ENCODE measurements at regions not wholly inside any gene's neighbourhood (a gene's known extent, or its start where the extent isn't known, plus 50 kb on each side); places are given as distances from the start of the nearest gene placed in this dataset.

DNA sequence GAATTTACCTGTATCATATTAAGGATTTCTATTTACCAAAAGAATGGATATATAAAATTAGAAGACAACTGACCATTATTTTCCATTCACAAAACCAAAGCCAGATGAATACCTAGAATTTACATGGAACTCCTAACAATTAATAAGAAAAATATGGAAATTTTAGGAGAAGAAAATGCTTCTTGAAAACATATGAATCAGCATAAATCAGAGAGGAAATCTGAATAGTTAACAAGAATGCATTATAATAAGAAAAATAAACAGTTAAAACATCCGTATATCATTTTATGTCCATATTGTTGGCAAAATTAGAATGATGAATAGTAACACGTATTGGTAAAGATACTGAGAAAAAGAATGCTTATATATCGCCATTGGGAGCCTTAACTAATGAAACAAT is 505.5 kb downstream of the NEBL start:
- FAIRE-seq = no peak
- CTCF ChIA-PET (ENCODE audit: low intra/inter-chr PET ratio, low total read pairs) = no interaction called here

DNA sequence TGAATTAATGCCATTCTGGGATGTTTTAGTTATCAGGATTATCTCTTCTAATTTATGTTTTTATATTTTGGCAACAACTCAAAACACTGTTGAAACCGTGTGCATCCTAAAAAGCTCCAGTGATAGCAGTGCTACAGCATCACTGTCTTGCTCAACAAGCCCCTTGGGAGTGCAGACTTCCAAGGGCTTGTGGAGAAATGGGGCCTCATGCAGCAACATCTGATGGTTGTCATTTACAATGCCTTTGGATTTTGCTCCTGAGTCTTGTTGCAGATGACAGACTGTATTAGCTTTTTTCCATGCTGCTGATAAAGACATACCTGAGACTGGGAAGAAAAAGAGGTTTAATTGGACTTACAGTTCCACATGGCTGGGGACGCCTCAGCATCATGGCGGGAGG is 515.4 kb downstream of the NEBL start:
- H3K4me1 ChIP-seq (ENCODE audit: insufficient read depth, low read length) = no peaks in the 10 kb centered on the region
- ChIA-PET CTCF (ENCODE audit: low intra/inter-chr PET ratio, low total read pairs) (no interaction called here), POLR2A (no interaction called here)
- no peak overlapping the region for H2AFZ ChIP-seq (ENCODE audit: low read length)
- no peak for DNase-seq (ENCODE audit: low spot score)
- H3K36me3 ChIP-seq (replicated peaks in 1 of 2; ENCODE audit: control insufficient read depth in 1 of 2, insufficient read depth in 2 of 2, low read length in 2 of 2) = no peaks in the 10 kb centered on the region
- BruUV-seq (replicated peaks) = no TSS peak
- H3K9me3 ChIP-seq (ENCODE audit: low read length) = peaks cover 71% of the 10 kb centered on the region
- H3K9ac ChIP-seq (ENCODE audit: insufficient read depth, low read depth, low read length) = no peak overlapping the region
- no peak overlapping the region for H3K4me2 ChIP-seq (ENCODE audit: low read depth, low read length)
- no peak overlapping the region for H3K27ac ChIP-seq (ENCODE audit: extremely low read length, insufficient read depth, low read length)
- no peaks in the 10 kb centered on the region for H4K20me1 ChIP-seq (ENCODE audit: insufficient read depth, low read length)
- no peaks in the 10 kb centered on the region for H3K79me2 ChIP-seq (ENCODE audit: insufficient read depth, low read length)
- WGBS (ENCODE audit: low lambda C conversion rate) = 14% methylated on average over 3 of the region's 3 CpGs
- intact Hi-C loops (cut with micrococcal nuclease; ENCODE audit: unreplicated experiment) = no loop called here
- FAIRE-seq = no peak
- H3K4me3 ChIP-seq (replicated peaks in 1 of 3; ENCODE audit: insufficient read depth in 1 of 3, low read depth in 2 of 3, low read length in 3 of 3) = no peak overlapping the region
- no peak for ATAC-seq
- H3K27me3 ChIP-seq (ENCODE audit: control insufficient read depth in 1 of 2, insufficient read depth in 2 of 2, low read length in 2 of 2) = no peaks in the 10 kb centered on the region; a peak in 1 of 5 replicates
- in situ Hi-C loops (cut with HindIII; ENCODE audit: extremely low pct_ligation_motif_present, low pct_unique_long_range_greater_than_20kb) = no loop called here
- TF ChIP-seq, protein P1, sequence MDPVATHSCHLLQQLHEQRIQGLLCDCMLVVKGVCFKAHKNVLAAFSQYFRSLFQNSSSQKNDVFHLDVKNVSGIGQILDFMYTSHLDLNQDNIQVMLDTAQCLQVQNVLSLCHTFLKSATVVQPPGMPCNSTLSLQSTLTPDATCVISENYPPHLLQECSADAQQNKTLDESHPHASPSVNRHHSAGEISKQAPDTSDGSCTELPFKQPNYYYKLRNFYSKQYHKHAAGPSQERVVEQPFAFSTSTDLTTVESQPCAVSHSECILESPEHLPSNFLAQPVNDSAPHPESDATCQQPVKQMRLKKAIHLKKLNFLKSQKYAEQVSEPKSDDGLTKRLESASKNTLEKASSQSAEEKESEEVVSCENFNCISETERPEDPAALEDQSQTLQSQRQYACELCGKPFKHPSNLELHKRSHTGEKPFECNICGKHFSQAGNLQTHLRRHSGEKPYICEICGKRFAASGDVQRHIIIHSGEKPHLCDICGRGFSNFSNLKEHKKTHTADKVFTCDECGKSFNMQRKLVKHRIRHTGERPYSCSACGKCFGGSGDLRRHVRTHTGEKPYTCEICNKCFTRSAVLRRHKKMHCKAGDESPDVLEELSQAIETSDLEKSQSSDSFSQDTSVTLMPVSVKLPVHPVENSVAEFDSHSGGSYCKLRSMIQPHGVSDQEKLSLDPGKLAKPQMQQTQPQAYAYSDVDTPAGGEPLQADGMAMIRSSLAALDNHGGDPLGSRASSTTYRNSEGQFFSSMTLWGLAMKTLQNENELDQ (CRISPR knock-in tag; IDR thresholded peaks at IDR 0.05; ENCODE audit: borderline replicate concordance) = no peak
- TF ChIP-seq HIVEP1 (CRISPR knock-in tag; IDR thresholded peaks at IDR 0.05) (no peak), SATB2 (CRISPR knock-in tag; IDR thresholded peaks at IDR 0.05) (no peak), ELF4 (CRISPR knock-in tag; IDR thresholded peaks at IDR 0.05; ENCODE audit: borderline replicate concordance) (no peak), MIXL1 (CRISPR knock-in tag; IDR thresholded peaks at IDR 0.05) (no peak), NFATC3 (CRISPR knock-in tag; IDR thresholded peaks at IDR 0.05) (no peak), ZNF777 (CRISPR knock-in tag; IDR thresholded peaks at IDR 0.05) (no peak)
- TF ChIP-seq, protein P2, sequence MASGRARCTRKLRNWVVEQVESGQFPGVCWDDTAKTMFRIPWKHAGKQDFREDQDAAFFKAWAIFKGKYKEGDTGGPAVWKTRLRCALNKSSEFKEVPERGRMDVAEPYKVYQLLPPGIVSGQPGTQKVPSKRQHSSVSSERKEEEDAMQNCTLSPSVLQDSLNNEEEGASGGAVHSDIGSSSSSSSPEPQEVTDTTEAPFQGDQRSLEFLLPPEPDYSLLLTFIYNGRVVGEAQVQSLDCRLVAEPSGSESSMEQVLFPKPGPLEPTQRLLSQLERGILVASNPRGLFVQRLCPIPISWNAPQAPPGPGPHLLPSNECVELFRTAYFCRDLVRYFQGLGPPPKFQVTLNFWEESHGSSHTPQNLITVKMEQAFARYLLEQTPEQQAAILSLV (CRISPR knock-in tag; IDR thresholded peaks at IDR 0.05; ENCODE audit: borderline replicate concordance) = no peak
- TF ChIP-seq, protein P3, sequence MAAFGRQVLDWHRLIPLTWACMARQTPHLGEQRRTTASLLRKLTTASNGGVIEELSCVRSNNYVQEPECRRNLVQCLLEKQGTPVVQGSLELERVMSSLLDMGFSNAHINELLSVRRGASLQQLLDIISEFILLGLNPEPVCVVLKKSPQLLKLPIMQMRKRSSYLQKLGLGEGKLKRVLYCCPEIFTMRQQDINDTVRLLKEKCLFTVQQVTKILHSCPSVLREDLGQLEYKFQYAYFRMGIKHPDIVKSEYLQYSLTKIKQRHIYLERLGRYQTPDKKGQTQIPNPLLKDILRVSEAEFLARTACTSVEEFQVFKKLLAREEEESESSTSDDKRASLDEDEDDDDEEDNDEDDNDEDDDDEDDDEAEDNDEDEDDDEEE (CRISPR knock-in tag; IDR thresholded peaks at IDR 0.05) = no peak
- TF ChIP-seq, protein P4, sequence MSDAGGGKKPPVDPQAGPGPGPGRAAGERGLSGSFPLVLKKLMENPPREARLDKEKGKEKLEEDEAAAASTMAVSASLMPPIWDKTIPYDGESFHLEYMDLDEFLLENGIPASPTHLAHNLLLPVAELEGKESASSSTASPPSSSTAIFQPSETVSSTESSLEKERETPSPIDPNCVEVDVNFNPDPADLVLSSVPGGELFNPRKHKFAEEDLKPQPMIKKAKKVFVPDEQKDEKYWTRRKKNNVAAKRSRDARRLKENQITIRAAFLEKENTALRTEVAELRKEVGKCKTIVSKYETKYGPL (CRISPR knock-in tag; IDR thresholded peaks at IDR 0.05) = no peak

More for the DNA sequence above, 505.5 kb downstream of the NEBL start:
- no peaks in the 10 kb centered on the region for H3K79me2 ChIP-seq (ENCODE audit: insufficient read depth, low read length)
- no peaks in the 10 kb centered on the region for H3K27me3 ChIP-seq (ENCODE audit: control insufficient read depth in 1 of 2, insufficient read depth in 2 of 2, low read length in 2 of 2)
- no peaks in the 10 kb centered on the region for H4K20me1 ChIP-seq (ENCODE audit: insufficient read depth, low read length)
- no peaks in the 10 kb centered on the region for H3K36me3 ChIP-seq (replicated peaks in 1 of 2; ENCODE audit: control insufficient read depth in 1 of 2, insufficient read depth in 2 of 2, low read length in 2 of 2)
- DNase-seq (ENCODE audit: low spot score) = no peak
- peaks cover 59% of the 10 kb centered on the region for H3K9me3 ChIP-seq (ENCODE audit: low read length)
- 1% methylated on average over 3 of the region's 3 CpGs for WGBS (ENCODE audit: low lambda C conversion rate)
- ATAC-seq = no peak
- H3K9ac ChIP-seq (ENCODE audit: insufficient read depth, low read depth, low read length) = no peak overlapping the region
- in situ Hi-C loops (cut with HindIII; ENCODE audit: extremely low pct_ligation_motif_present, low pct_unique_long_range_greater_than_20kb) = no loop called here
- no peak overlapping the region for H2AFZ ChIP-seq (ENCODE audit: low read length)
- no peak overlapping the region for H3K4me2 ChIP-seq (ENCODE audit: low read depth, low read length)
- peak; percentile 47 to 79 for TF ChIP-seq MAFK (conservative IDR thresholded peaks at IDR 0.05 in 1 of 2, IDR thresholded peaks at IDR 0.05 in 1 of 2; ENCODE audit: low read length in 2 of 2)
- TF ChIP-seq MAFF (IDR thresholded peaks at IDR 0.05; ENCODE audit: low read depth, low read length) = peak; percentile 59; the same call in 1 of the 2 replicates
- TF ChIP-seq, protein P5, sequence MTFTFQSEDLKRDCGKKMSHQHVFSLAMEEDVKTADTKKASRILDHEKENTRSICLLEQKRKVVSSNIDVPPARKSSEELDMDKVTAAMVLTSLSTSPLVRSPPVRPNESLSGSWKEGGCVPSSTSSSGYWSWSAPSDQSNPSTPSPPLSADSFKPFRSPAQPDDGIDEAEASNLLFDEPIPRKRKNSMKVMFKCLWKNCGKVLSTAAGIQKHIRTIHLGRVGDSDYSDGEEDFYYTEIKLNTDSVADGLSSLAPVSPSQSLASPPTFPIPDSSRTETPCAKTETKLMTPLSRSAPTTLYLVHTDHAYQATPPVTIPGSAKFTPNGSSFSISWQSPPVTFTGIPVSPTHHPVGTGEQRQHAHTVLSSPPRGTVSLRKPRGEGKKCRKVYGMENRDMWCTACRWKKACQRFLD (CRISPR knock-in tag; IDR thresholded peaks at IDR 0.05; ENCODE audit: borderline replicate concordance) = no peak
- no peak for TF ChIP-seq KDM3A (CRISPR knock-in tag; IDR thresholded peaks at IDR 0.05; ENCODE audit: low read depth)
- no peak for TF ChIP-seq PHF8 (CRISPR knock-in tag; IDR thresholded peaks at IDR 0.05)
- no peak for TF ChIP-seq YEATS2 (CRISPR knock-in tag; IDR thresholded peaks at IDR 0.05; ENCODE audit: borderline replicate concordance)
- no TSS peak for BruUV-seq (replicated peaks)
- no peaks in the 10 kb centered on the region for H3K4me1 ChIP-seq (ENCODE audit: insufficient read depth, low read length)
- intact Hi-C loops (cut with micrococcal nuclease; ENCODE audit: unreplicated experiment) = no loop called here
- H3K27ac ChIP-seq (ENCODE audit: extremely low read length, insufficient read depth, low read length) = no peak overlapping the region
- no peak overlapping the region for H3K4me3 ChIP-seq (replicated peaks in 1 of 3; ENCODE audit: insufficient read depth in 1 of 3, low read depth in 2 of 3, low read length in 3 of 3)
- POLR2A ChIA-PET = no interaction called here

Data from HepG2 (cell line).